HG02642 (cell line): ENCODE measurements at regions not wholly inside any gene's neighbourhood (a gene's known extent, or its start where the extent isn't known, plus 50 kb on each side); places are given as distances from the start of the nearest gene placed in this dataset.

ENCODE experiments used
- ATAC-seq: cut with Tn5 transposase; IDR thresholded peaks from one replicate; pipeline ENCODE4 v1.9.1; 2021; ENCODE audit warnings: mild to moderate bottlenecking; ENCODE audit not compliant: unreplicated experiment, poor library complexity

DNA sequence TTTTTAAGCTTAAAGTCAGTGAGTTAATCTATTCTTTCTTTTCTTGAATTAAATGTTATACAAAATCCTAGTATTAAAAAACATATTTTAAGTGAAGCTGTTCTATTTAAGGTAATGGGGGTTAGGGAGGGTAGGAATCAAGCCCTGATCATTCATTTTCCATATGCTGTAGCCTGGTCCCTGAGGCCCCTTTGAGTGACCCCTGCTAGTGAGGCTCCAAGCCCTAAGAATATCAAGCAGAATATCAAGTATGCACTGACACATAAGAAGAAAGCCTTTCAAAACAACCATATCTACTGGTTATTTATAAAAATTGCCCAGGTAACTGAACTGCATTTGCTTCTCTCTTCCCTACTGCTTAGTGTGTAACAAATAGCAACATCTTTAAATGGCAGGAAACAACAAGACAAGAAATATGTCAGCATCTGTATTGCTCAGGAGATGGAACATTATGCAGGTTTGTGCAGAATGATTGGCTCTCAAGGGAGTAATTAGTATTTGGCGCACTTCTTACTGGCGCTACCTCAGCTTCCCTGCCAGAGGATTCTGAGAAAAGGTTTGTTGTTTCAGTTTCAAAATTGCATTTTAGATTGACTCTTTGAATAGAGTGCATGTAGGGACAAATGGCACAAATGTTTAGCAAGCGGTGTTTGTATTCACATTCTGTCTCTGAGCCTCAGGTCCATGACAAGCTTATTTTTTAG lies 223.0 kb downstream of the DUSP6 start:
- ATAC-seq, result no peak

DNA sequence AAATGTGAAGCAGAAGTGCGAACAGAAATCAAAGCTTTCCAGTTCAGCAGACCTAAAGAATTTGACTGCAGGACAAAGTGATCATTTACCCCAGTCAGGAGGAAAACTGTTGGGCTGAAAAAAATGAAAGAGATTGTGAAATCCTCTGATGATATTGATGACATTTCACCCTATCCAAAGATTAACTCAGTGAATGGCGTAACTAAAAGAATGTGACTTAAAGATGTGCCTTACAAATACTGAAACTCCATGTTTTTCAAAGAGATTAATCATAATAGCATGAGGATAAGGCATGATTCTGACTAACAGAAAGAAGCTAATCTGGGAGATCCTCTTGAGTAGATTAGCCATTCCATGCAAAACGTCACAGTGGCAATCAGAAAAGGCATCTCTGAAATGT lies 225.6 kb downstream of the DUSP6 start:
- no peak for ATAC-seq

DNA sequence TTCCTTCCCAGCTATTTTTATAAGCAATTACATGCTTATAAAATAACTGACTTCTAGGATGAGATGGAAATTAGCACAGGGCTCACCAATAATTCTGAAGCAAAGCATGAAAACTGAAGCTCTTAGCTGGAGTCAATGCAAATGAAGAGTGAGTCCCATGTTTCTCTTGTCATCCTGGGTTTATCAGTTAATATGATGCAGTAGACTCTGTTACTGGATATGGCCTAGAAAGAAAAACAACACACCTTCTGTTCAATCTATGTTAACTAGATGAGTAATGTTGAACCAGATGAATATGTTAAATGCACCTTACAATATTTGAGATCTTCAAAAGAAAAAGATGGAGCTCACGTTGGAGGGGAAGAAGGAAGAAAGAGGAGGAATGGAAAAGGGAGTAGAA lies 229.4 kb downstream of the DUSP6 start:
- no peak for ATAC-seq

DNA sequence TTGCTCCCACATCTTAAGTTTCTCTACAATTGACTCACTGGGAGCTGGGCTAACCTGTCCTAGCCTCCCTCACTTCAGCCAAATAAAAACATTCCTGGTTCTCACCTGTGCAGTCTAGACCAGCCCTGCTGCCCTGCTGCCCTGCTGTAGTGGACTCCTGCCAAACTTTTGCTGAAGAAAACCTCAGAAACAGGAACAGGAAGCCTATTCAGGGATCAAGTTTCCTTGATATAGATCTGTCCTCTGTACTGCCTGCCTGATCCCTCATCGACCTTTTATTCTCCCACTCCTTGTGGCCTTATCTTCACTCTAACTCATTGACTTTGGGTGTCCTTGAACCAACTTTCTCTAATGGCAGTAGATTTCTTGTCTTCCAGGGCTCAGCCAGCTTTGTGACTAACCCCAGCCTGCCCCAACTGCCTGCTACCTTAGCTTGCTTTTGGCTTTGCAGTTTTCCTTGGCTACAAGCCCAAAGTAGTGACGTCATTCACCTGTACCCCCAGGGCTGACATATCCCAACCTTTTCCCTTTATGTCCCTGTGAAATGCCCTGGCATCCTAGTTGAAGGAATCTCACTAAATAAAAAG lies 234.8 kb downstream of the DUSP6 start:
- ATAC-seq, result no peak

DNA sequence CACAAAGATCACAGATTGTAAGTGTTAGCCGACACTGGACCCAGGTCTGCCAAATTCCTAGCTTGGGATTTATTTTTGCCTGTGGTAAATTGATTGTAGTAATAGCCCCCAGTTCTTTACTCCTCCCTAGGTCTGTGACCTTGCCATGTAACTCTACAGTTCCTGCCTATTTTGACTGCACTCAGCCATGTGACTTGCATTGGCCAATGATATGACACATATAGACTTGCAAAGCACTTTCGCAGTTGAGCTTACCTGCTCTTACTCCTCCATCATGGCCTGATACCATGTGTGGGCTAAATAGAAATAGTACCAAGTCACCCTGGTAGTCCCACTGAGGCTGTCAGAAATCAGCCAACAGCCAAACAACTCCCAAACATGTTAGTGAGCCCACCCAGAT lies 240.3 kb downstream of the DUSP6 start:
- ATAC-seq, result no peak

DNA sequence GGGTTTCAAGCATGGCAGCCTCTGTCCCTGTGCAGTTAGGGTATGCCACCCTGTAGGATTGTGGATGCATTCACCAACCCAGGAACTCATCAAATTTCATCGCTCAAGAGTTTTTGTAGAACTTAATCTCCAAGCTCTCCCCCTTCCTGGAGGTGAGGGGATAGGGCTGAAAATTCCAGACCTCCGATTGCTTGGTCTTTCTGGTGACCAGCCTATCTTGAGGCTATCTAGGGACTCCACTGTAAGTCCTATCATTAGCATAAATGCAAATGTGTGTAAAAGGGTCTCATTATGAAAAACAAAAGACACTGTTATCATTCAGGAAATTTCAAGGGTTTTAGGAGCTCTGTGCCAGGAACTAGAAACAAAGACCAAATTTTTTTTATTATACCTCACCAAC lies 244.0 kb downstream of the DUSP6 start:
- no peak for ATAC-seq

DNA sequence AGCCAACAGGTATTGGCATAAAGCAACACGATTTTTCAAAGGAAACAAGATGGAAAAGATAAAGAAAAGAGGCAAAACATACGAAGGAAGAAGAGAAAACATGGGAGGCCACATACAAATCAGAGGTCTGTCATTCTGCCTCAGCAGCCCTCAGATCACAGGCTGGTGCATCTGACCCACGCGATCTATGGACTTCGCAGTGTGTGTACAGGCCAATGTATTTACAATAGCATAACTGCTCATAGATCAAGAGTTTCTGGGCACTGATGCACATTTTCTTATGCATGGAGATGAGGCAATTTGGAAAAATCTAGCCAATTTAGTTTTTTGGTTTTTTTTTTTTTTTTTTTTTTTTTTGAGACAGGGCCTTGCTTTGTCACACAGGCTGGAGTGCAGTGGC lies 245.4 kb downstream of the DUSP6 start:
- ATAC-seq, result no peak

DNA sequence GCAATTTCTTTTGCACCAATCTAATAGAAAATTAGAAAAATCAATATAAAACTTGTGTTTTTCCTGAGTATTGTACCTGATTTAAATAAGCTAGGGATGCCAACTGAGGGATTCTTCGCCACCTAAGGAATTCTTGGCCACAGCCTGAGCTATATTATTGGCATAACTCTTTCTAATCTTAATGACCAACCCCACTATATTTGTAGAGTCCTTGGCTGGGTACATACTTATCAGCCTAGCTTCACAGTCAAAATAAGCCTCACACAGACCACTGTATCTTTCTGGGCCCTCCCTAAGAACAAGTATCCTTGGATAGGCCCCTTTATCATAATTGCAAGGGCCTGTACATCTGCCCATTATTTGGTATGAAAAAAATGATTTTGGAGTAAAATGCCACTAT lies 247.1 kb downstream of the DUSP6 start:
- ATAC-seq, result no peak

DNA sequence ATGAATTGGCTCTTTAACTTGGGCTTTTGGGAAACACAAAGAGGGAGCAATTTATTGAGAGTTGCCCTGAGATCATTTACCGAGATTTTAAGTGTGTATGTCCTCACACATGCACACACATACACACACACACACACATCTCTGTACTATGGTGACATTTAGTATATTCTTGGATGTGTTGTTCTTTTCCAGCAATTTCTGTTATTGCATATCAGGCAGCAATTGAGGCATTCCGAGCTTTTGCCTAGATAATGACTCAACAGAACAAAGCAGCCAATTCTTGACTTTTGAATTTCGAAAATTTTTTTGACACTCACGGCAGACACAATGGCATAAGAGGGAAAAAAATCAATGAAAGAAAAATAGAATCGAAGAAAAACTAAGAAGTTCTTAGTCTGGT lies 248.5 kb downstream of the DUSP6 start:
- no peak for ATAC-seq

DNA sequence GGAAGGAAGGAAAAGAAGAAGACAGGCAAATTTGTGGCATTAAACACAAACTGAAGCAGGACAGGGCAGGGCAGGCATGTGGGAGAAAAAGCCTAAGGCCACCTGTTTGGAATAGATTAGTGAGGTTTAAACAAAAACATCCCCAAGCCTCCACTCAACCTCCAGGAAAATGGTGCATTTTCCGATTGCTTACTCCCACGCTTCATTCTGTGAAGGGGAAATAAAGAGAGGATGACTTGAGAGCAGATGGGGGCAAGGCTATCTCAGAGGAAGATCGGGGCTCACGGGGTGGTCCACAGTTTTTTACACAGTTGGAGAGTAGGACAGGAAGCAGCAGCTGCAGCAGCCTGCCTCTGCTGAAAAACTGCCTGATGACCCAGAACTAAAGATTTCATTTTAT lies 250.9 kb downstream of the DUSP6 start:
- no peak for ATAC-seq

DNA sequence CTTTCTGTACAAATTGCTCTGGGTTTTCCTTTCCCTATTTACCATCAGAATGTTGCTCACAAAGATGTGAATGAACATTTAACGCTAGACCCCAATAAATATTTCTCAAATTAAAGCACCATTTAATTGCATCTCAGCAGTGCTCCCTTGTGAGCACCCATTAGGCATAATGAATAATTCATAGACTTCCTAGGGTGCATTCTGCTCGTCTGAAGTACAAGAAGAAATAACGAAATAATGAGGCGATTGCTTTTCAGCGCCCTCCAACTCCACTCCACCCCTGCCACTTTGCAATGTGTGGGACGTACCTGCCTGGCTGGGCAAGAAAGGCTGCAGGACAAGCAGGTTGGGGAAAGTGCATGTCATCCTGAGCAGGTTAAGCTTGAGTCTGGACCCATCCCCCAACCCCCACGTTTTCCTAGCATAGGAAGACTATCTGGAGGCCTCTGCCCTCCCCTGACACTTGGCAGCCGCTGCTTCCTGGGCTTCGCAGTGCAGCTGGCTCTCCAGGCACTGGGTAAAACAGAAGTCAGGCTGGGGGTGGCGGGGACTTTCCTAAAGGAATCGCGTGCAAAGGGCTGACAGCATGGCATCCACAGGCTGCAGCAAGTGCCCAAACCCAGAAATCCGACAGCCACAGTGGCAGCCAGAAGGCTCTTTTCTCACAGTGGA lies 253.7 kb downstream of the DUSP6 start:
- ATAC-seq, result no peak

DNA sequence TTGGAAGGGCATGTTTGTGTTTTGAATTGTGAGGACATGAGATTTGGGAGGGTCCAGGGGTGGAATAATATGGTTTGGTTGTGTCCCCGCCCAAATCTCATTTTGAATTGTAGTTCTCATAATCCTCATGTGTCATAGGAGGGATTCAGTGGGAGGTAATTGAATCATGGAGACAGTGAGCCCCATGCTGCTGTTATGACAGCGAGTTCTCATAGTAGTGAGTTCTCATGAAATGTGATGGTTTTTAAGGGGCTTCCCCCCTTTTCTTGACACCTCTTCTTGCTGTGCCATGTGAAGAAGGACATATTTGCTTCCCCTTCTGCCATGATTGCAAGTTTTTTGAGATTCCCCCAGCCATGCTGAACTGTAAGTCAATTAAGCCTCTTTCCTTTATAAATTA lies 260.0 kb downstream of the DUSP6 start:
- ATAC-seq, result no peak

DNA sequence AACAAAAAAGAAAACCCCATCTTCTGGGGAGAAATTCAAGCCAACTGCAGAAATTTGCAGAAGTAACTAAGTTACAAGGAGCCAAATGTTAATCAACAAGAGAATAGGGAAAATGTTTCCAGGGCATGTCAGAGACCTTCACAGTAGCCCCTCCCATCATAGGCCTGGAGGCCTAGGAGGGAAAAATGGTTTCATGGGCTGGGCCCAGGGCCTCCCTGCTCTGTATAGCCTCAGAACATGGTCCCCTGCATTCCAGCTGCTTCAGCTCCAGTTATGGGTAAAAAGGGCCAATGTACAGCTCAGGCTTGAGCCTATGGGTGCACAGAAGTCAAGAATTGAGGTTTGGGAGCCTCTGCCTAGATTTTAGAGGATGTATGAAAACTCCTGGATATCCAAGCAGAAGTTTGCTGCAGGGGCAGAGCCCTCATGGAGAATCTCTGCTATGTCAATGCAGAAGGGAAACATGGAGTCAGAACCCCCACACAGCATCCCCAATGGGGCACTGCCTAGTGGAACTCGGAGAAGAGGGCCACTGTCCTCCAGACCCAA lies 260.9 kb downstream of the DUSP6 start:
- no peak for ATAC-seq

DNA sequence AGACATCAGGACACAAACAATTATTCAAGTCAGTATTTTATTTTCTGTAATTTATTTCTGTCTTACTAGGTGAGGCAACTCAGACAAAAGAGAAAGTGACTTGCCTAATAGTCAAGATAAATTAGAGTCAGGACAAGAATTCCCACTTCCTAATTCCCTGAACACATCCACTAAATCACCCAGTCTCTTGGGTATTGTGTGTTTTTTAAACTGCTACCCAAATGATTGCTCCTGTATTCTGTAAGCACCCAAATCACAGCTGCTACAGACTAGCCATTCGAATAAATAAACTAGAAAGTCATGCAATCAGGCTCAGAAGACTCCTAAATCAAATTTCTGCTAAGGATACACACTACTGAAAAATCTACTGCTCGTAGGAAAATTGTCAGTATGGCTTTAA lies 263.0 kb downstream of the DUSP6 start:
- ATAC-seq, result no peak

DNA sequence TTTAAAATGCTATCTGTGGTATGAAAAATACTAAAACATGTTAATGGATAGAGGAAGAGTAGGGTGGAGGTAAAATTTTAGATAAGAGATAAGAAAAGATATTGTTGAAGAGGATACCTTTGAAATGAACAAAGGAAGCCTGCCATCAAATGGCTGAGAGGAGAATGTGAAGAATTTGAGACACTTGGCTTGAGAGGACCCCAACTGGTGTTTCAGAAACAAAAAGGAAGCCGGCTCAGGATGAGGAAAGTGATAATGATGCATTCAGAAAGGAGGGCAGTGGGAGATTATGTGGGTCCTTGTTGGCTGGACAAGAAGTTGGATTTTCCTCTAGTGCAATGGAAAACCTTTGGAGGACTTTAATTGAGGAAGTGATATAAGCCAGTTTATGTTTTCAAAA lies 264.4 kb downstream of the DUSP6 start:
- ATAC-seq, result no peak

DNA sequence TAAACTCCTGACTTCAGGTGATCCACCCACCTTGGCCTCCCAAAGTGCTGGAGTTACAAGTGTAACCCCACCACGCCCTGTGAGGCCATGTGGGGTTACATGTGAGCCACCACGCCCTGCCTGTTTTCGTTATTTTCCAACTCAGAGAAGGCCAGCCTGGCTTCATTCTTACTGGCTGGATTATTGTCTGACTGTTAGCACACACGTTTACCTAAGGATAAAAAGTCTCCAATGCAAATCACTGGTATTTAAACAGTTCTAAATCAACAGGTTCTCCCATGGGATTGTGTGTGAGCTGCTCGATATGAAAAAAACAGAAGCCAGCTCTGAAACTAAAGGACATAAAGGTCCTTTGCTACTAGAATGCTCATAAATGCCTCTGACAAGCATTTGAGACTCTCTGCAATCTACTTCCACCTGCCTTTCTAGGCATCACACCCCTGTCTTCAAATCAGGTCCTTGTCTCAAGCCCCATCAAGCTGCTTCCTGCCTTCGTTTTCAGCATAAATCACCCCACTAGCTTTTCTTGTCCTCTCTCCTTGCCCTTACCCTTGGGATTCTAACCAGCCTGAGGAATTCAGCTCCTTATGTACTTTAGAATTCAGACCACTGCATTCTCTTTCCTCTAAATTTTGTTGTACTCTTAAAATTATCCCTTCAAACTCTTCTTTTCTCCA lies 265.0 kb downstream of the DUSP6 start:
- ATAC-seq, result no peak

DNA sequence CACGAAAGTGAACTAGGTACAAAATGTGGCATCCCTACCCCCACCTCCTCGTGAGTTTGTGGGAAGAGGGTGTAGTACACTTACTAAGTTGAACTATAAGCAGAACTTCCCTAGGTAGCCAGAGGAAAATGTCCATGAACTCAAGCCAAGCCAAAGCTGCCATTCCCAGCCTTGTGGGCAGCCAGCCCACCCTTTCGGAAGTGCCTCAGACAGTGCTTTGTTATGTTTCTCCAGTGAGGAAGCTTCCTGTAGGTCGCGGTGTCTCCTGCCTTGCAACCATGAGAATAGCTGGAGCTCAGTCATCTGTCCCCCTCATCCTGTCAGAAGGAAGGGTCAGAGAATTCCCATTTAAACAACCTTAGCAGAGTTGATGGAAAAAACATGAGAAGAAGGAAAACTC lies 266.9 kb downstream of the DUSP6 start:
- no peak for ATAC-seq

DNA sequence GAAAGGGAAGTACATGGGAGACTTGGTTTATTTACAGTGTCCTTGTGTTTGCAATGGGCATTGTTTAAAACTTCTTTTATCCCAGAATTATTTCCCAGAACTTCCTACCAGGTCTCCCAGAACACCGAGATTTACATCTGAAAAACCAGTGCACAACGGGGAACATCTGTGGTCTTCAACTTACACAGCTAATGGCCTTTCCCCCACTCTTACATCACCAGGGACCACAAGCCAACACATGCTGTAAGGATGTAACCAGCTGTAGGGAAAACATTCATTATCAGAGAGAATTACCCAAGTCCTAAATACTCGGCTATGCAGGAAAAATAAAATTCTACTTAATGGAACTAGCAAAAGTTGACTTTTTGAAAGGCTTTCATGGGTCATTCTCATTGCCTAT lies 267.6 kb downstream of the DUSP6 start:
- ATAC-seq, result no peak

DNA sequence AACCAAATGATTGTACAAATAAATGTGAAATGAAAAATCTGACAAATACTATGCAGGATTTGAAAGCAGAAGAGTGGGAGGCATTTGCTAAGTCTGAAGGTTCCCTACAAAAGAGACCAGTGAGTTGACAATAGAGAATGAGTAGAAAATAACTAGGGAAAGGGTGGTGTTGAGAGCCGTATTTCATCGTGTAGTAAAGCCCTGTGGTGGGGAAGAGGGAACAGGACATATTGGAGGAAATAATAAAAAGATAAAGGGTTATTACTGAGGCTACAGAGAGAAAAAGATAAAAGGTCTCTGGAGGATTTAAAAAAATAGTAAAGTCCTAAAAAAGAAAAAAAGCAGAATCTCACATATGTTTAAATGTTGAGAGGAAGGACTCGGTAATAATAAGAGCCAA lies 268.8 kb downstream of the DUSP6 start:
- ATAC-seq, result no peak

DNA sequence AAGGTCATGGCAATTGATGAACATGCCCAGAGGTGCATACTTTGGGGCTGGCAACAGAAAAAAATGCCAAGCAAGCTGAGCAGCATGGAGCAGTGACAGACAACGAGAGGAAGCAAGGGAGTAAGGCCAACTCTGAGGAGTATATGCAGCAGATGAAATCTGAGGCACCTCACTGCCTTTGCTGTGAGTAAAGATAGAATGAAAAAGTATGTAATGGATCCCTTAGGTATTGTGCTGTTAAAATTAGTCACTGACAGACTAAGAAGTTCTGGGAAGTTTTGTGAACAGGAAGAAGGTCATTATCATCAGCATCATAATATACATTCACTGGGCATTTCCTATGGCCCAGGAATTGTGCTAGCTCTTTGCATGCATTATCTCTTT lies 269.9 kb downstream of the DUSP6 start:
- no peak for ATAC-seq

DNA sequence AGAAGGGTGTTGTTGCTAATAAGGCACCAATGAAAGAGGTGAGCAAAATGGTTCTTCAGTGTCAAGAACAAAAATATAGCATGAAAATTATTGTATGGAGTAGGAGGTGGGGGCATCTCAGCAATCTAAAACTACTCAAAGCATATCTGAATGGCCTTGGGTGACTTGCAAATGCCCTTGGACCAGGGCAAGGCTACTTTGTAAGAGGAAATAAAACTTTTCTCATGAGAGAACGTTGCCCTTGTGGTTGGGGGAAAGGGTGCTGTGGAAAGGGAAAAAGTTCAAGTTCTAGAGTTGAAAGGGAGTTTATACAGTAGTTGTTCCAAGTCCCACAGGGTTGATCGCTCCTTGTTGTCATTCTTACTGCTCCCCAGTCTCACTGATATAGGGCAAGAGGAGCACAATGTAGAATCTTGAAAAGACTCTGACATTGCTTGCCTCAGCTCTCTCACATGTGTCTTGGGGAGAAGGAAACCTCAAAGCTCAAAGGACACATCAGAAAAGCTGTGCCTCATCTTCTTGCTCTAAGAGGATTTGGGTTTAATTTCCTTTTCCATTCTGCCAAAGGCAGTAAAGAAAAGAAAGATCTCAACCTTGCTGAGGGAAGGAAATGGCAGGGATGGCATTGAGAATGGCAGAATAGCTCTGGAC lies 270.5 kb downstream of the DUSP6 start:
- ATAC-seq, result no peak
